ENCODE measurements at regions not wholly inside any gene's neighbourhood (a gene's known extent, or its start where the extent isn't known, plus 50 kb on each side); places are given as distances from the start of the nearest gene placed in this dataset.

DNA sequence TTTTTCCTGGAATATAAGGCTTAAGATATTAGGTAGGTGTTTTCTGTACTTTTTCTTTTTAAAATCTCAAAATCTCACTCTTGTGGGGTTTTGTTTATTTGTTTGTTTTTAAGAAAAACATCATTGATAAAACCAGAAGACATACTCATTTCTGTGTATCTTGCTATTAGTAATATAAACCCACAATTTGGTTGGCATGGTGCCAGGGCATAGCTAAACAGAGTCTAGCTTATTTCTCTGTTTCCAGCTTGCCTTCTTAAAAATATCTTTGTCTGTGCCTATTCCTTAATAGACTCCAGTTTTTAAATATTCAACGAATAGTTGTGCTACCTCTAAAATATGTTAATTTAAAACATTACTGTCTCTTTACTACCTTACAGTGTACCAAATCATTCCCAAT lies 1121.9 kb upstream of the PCDH20 start:
- DNase-seq (ENCODE audit: low spot score): no peak
- in situ Hi-C loops (cut with MboI; ENCODE audit: low pct_unique_long_range_greater_than_20kb, low sequenced_read_pairs, unreplicated experiment): no loop called here
- TF ChIP-seq CTCF (IDR thresholded peaks at IDR 0.05; ENCODE audit: extremely low read depth, insufficient read depth, missing control alignments): no peak

DNA sequence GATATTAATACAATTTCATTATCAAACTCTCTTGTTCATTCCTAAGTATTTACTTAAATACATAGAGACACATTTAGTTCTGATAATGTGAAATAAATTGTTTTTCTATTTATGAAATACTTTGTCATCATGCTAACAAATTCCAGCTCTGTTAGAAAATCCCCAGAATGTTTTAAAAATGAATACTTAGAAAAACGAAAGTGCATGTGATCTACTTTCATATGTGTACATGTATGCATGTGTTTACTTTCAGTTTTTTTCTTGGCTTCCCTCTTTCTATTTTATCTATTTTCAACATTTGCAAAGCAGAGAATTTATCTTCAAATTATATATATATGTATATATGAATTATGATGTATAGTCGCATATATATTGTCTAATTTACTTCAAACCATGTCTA lies 1110.0 kb upstream of the PCDH20 start:
- in situ Hi-C loops (cut with MboI; ENCODE audit: low pct_unique_long_range_greater_than_20kb, low sequenced_read_pairs, unreplicated experiment): no loop called here
- DNase-seq (ENCODE audit: low spot score): no peak
- TF ChIP-seq CTCF (IDR thresholded peaks at IDR 0.05; ENCODE audit: extremely low read depth, insufficient read depth, missing control alignments): no peak

DNA sequence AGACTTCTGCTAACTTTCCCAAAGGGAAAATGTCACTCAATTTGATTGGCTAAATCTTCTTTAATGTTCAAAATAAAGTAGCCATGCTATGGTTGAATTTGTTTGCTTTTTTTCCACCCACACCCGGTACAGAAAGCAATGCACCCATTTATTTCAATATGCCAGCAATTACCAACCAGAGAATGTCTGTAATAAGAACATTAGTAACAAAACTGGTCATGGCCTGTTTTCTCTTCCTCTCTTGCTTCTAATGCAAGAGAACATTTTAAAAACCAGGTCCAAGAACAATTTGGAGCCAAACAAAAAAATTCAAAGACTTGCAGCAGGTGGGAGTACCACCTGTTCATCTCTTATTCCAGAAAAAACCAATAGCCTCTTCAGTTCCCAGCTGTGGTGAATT lies 1108.8 kb upstream of the PCDH20 start:
- DNase-seq (ENCODE audit: low spot score): no peak
- in situ Hi-C loops (cut with MboI; ENCODE audit: low pct_unique_long_range_greater_than_20kb, low sequenced_read_pairs, unreplicated experiment): no loop called here
- no peak for TF ChIP-seq CTCF (IDR thresholded peaks at IDR 0.05; ENCODE audit: extremely low read depth, insufficient read depth, missing control alignments)

DNA sequence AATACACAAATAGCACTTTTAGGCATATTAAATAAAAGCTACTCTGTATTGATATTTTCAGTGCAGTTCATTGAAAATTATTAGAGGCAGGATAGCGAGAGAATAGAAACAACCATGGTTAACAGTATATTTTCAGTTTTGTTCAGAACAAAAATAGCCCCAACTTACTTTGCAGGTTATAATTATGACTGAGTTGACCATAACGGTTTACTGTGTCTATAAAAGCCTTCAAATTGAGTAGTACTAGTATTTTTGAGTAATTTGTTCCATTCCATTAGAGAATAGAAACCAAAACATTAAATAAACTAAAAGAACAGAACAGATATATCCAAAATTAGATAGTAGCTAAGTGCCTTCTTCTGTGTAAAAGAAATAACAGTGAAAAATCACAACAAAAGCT lies 1108.4 kb upstream of the PCDH20 start:
- in situ Hi-C loops (cut with MboI; ENCODE audit: low pct_unique_long_range_greater_than_20kb, low sequenced_read_pairs, unreplicated experiment): no loop called here
- TF ChIP-seq CTCF (IDR thresholded peaks at IDR 0.05; ENCODE audit: extremely low read depth, insufficient read depth, missing control alignments): no peak
- peak; percentile 24 for DNase-seq (ENCODE audit: low spot score)

DNA sequence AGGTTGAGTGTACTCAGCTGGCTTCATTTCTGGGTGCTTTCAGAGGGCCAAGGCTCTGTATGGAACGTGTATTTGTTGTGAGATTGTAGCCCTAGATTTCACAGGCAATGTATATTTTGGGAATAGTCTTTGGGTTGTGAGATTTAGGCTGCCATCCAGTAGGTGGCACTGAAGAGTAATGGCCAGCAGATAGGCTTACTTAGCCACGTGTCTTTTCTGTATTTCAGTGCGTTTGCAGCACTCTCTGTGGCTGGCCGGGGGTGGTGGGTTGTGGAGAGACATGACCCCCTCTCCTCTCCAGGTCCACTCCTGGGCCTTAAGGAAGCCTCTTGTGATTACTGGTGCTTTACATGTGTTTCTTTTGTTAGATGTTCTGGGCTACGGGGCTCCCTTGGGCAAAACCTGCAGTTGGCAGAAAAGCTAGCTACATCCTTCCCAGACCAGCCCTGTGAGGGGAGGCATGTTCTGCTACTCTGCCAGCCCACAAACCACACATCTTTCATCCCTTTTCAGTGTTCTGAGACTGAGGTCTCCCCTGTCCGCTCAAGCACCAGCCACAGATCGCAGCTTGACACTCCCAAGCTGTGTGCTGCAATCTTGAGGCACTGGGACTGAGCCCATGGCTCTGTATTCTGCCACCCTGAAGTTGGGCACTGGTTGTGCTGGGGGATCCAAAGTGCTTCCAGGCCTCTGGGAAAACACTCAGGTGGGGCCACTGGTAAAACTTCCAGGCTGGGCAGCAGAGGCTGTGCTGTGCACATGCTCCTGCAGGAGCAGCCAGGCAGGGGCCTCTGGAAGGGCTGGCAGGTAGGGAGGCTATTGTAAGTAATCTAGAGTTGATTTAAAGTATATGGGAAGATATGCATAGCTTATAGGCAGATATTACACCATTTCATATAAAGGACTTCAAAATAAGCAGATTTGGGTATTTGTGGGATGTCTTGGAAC lies 1096.8 kb upstream of the PCDH20 start:
- in situ Hi-C loops (cut with MboI; ENCODE audit: low pct_unique_long_range_greater_than_20kb, low sequenced_read_pairs, unreplicated experiment): no loop called here
- DNase-seq (ENCODE audit: low spot score): peak; percentile 29
- TF ChIP-seq CTCF (IDR thresholded peaks at IDR 0.05; ENCODE audit: extremely low read depth, insufficient read depth, missing control alignments): peak; percentile 89

DNA sequence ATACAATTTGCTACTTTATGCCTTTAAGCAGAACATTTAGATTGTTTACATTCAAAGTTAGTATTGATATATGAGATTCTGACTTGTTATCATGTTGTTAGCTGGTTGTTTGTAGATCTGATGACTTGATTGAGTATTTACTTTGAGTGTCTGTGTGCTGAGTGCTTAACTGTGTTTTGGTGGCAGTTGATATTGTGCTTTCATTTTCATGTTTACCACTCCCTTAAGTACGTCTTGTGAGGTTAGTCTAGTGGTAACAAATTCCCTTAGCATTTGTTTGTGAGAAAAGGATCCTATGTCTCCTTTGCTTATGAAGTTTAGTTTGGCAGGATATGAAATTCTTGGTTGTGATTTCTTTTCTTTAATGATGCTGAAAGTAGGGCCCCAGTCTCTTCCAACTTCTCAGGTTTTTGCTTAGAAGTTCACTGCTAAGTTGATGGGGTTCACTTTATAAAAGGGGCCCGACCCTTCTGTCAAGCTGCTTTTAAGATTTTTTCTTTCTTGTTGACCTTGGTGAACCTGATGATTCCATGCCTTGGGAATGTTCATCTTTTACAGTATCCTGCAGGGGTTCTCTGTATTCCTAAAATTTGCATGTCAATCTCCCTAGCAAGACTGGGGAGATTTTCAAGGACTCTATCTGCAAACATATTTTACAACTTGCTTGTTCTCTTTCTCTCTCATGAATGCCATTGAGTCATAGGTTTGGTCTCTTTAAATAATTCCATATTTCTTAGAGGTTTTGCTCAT lies 1095.4 kb upstream of the PCDH20 start:
- in situ Hi-C loops (cut with MboI; ENCODE audit: low pct_unique_long_range_greater_than_20kb, low sequenced_read_pairs, unreplicated experiment): no loop called here
- DNase-seq (ENCODE audit: low spot score): no peak
- no peak for TF ChIP-seq CTCF (IDR thresholded peaks at IDR 0.05; ENCODE audit: extremely low read depth, insufficient read depth, missing control alignments)

All from GM13977 (cell line).